Suprapubic skin (tissue), 4 donors: ENCODE measurements at regions not wholly inside any gene's neighbourhood (a gene's known extent, or its start where the extent isn't known, plus 50 kb on each side); places are given as distances from the start of the nearest gene placed in this dataset.

Source experiments
- DNase-seq, 2 donors: peaks; one replicate each; pipeline ENCODE4 v3.0.0-alpha.2; 2019; ENCODE audit warnings: low spot score in 2 of 2
- H3K27ac ChIP-seq: fragments of 200-600 bp; sonication (generic); one replicate; pipeline ENCODE4 v1.5.1; 2019
- H3K27me3 ChIP-seq: fragments of 200-600 bp; sonication (generic); one replicate; pipeline ENCODE4 v1.5.1; 2019
- H3K36me3 ChIP-seq: fragments of 200-600 bp; sonication (generic); one replicate; pipeline ENCODE4 v1.5.1; 2019
- H3K4me1 ChIP-seq: fragments of 200-600 bp; sonication (generic); one replicate; pipeline ENCODE4 v1.5.1; 2019
- H3K4me3 ChIP-seq: fragments of 200-600 bp; sonication (generic); one replicate; pipeline ENCODE4 v1.5.1; 2019; ENCODE audit warnings: mild to moderate bottlenecking
- H3K9me3 ChIP-seq: fragments of 200-600 bp; sonication (generic); one replicate; pipeline ENCODE4 v1.5.1; 2019
- EP300 ChIP-seq: sonication (generic); formaldehyde crosslinking; IDR thresholded peaks from one replicate; pipeline ENCODE4 v1.6.1; 2017; ENCODE audit warnings: antibody characterized with exemption
- POLR2A ChIP-seq, 2 donors: fragments of 450-650 bp; IDR thresholded peaks; one replicate each; pipeline ENCODE4 v1.6.1; 2017; ENCODE audit warnings: antibody characterized with exemption in 2 of 2, mild to moderate bottlenecking in 2 of 2, moderate library complexity in 2 of 2
- POLR2AphosphoS5 ChIP-seq, 3 donors: sonication (generic); formaldehyde crosslinking; IDR thresholded peaks; one replicate each; pipeline ENCODE4 v1.6.1; 2017; ENCODE audit warnings: antibody characterized with exemption in 3 of 3
- WGBS: methylation state at CpG from one replicate; pipeline ENCODE4 v1.1.5; 2018; 5-methylcytosine and 5-hydroxymethylcytosine counted together
- TF ChIP-seq, protein P1 (sequence below), 2 donors: fragments of 200-600 bp in 1 of 2; fragments of 450-650 bp in 1 of 2; sonication (generic) in 1 of 2; IDR thresholded peaks; one replicate each; pipeline ENCODE4 v1.5.1; 2016 to 2019; ENCODE audit warnings: antibody characterized with exemption in 2 of 2, mild to moderate bottlenecking in 1 of 2, moderate library complexity in 1 of 2

GRCh38 chr5:5609935-5610334 is 187.5 kb downstream of the ICE1 start:
- Histone ChIP-seq H3K27me3 (no peaks in the 10 kb centered on the region), H3K4me1 (no peaks in the 10 kb centered on the region), H3K4me3 (no peak overlapping the region), H3K27ac (no peak overlapping the region), H3K36me3 (no peaks in the 10 kb centered on the region), H3K9me3 (no peaks in the 10 kb centered on the region)
- 86% methylated on average over 7 of the region's 7 CpGs for WGBS
- DNase-seq: no peak
- TF ChIP-seq EP300: no peak
- no peak for TF ChIP-seq POLR2A (IDR thresholded peaks at IDR 0.05)
- TF ChIP-seq, protein P1, sequence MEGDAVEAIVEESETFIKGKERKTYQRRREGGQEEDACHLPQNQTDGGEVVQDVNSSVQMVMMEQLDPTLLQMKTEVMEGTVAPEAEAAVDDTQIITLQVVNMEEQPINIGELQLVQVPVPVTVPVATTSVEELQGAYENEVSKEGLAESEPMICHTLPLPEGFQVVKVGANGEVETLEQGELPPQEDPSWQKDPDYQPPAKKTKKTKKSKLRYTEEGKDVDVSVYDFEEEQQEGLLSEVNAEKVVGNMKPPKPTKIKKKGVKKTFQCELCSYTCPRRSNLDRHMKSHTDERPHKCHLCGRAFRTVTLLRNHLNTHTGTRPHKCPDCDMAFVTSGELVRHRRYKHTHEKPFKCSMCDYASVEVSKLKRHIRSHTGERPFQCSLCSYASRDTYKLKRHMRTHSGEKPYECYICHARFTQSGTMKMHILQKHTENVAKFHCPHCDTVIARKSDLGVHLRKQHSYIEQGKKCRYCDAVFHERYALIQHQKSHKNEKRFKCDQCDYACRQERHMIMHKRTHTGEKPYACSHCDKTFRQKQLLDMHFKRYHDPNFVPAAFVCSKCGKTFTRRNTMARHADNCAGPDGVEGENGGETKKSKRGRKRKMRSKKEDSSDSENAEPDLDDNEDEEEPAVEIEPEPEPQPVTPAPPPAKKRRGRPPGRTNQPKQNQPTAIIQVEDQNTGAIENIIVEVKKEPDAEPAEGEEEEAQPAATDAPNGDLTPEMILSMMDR (IDR thresholded peaks at IDR 0.05): no peak
- TF ChIP-seq POLR2AphosphoS5 (IDR thresholded peaks at IDR 0.05): no peak

DNA sequence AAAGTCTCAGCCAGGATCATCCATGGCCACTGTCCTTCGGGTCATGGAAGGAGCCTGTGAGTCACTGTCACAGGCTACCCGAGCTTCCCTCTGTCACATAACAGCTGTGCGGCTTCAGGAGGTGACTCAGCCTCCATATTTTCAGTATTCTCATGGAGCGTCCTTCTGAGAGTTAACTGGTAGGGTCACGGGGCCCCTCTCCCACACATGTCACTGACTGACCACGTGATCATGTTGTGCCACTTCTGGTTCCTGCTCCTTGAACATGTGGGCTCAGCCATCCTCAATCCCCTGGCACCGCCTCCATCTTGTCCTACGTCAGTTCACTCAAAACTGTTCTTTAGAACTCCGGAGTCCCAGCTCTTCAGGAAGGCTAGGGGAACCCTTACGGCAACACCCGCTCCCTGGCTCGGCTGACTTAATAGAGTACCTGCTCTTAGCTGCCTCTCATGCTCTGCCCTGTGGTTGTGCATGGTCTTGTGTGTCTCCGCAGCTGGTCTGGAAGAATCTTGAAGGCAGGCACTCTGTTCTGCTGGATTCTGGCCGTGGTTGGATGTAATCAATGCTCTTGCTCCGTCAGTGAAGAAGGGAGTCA is 182.8 kb downstream of the ICE1 start:
- WGBS: 79% methylated on average over 15 of the region's 15 CpGs
- Histone ChIP-seq H3K27me3 (no peaks in the 10 kb centered on the region), H3K4me1 (no peaks in the 10 kb centered on the region), H3K4me3 (no peak overlapping the region), H3K9me3 (no peaks in the 10 kb centered on the region), H3K36me3 (no peaks in the 10 kb centered on the region), H3K27ac (no peak overlapping the region)
- TF ChIP-seq EP300 (no peak), POLR2AphosphoS5 (IDR thresholded peaks at IDR 0.05) (no peak), POLR2A (IDR thresholded peaks at IDR 0.05) (no peak)
- TF ChIP-seq, protein P1 (IDR thresholded peaks at IDR 0.05): no peak
- no peak for DNase-seq

- Histone ChIP-seq H3K36me3 (no peaks in the 10 kb centered on the region), H3K4me1 (no peaks in the 10 kb centered on the region), H3K4me3 (no peak overlapping the region), H3K27ac (no peak overlapping the region), H3K27me3 (no peaks in the 10 kb centered on the region), H3K9me3 (no peaks in the 10 kb centered on the region)
- WGBS: 87% methylated on average over 1 of the region's 1 CpG
- TF ChIP-seq POLR2AphosphoS5 (IDR thresholded peaks at IDR 0.05) (no peak), EP300 (no peak), POLR2A (IDR thresholded peaks at IDR 0.05) (no peak)
- TF ChIP-seq, protein P1 (IDR thresholded peaks at IDR 0.05): no peak
- no peak for DNase-seq
Observed at GRCh38 chr5:5602554-5602953, 180.1 kb downstream of the ICE1 start.

- H3K27ac ChIP-seq: no peak overlapping the region
- no peak for DNase-seq
- H3K4me1 ChIP-seq: no peaks in the 10 kb centered on the region
- no peak overlapping the region for H3K4me3 ChIP-seq
- no peaks in the 10 kb centered on the region for H3K36me3 ChIP-seq
- WGBS: 79% methylated on average over 8 of the region's 8 CpGs
- no peaks in the 10 kb centered on the region for H3K27me3 ChIP-seq
- no peaks in the 10 kb centered on the region for H3K9me3 ChIP-seq
- TF ChIP-seq POLR2AphosphoS5 (IDR thresholded peaks at IDR 0.05) (no peak), EP300 (no peak)
- TF ChIP-seq, protein P1 (IDR thresholded peaks at IDR 0.05): no peak
Observed at GRCh38 chr5:5598547-5599113, 176.2 kb downstream of the ICE1 start.

DNA sequence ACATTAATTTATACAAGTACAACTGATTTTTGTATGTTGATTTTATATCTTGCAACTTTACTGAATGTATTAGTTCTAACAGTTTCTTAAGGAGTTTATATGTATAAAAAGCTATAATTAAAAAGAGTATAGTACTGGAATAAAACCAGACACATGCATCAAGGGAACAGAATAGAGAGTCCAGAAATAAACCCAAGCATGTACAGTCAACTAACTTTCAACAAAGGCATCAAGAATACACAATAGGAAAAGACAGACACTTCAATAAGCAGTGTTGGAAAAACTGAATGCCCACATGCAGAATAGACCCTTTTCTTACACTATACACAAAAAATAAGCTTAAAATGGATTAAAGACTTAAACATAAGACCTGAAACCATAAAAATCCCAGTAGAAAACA is 170.9 kb downstream of the ICE1 start:
- no peak for DNase-seq
- no peaks in the 10 kb centered on the region for H3K9me3 ChIP-seq
- H3K36me3 ChIP-seq: no peaks in the 10 kb centered on the region
- H3K27me3 ChIP-seq: no peaks in the 10 kb centered on the region
- TF ChIP-seq EP300: no peak
- TF ChIP-seq POLR2A (IDR thresholded peaks at IDR 0.05): no peak
- TF ChIP-seq, protein P1 (IDR thresholded peaks at IDR 0.05): no peak
- no peak overlapping the region for H3K27ac ChIP-seq
- no peak overlapping the region for H3K4me3 ChIP-seq
- H3K4me1 ChIP-seq: no peaks in the 10 kb centered on the region
